Effector CD4-positive, alpha-beta T cell (primary cell): ENCODE measurements at regions not wholly inside any gene's neighbourhood (a gene's known extent, or its start where the extent isn't known, plus 50 kb on each side); places are given as distances from the start of the nearest gene placed in this dataset.
"Not testable (repeated sequence)": the region's sequence is repeated elsewhere in the genome, so short reads cannot be mapped to it uniquely, and the experiment has no call there.

Experiments
- DNase-seq: peaks from one replicate; pipeline ENCODE4 v3.0.0-alpha.2; 2020

GRCh38 chr16:86078121-86078600 lies 179.2 kb downstream of the IRF8 start:
- no peak for DNase-seq

- DNase-seq = not testable (repeated sequence)
These were observed 179.7 kb downstream of the IRF8 start for GRCh38 chr16:86078711-86079110.

DNA sequence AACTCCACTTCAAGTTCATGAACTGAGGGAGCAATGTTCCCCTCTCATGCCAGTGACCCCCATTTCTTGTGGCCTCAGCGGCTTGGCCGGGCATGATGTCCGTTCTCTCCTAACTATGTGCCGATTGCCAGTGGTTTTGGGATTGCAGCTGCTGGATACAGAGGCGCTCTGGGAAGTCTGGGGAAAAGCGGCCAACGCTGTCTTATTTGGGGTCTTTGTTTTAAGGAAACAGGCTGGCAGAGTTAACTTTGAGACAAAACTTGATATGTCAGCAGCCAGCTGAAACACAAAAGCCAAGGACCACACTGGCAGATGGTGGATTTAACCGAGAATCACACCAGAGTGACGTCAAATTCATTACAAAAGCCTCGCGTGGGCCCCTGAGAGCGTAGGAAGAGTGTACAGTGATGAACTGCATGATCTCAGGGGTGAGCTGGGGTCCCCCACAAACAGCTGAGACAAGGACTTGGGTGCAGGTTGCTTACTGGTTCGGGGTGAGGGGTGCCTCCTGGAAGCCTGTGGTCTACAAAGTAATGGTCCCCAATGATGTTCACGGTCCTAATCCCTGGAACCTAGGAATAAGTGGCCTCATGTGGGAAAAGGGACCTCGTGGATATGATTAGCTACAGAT lies 180.4 kb downstream of the IRF8 start:
- no peak for DNase-seq

GRCh38 chr16:86080131-86080875 lies 181.3 kb downstream of the IRF8 start:
- DNase-seq = no peak

GRCh38 chr16:86080982-86081381 lies 182.0 kb downstream of the IRF8 start:
- no peak for DNase-seq

DNA sequence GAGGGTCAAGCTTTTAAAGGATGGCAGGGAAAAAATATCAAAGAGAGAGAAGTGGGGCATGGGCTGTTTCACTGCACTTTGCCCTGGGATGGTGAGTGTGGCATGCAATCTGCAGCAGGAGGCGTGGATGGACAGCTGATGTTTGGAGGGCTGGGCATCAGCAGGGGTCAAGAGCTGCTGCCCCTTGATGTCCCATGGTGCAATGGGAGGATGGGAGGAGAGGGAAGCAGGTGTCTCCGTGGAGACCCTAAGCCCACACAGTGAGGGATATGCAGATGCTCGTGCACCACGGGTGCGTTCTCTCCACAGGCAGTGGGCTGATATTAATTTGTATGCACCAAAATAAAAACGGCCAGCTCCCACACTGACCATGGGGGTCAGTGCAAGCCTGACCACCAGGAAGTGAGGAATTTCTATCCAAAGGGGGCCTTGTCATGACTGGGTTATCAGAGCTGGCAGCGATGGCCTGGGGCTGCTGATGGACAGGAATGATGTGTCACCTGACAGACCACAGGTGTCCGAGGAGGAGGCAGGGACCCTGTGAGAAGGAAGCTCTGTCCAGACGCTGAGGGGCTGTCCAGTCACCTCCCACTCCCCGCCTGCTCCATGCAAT lies 183.6 kb downstream of the IRF8 start:
- DNase-seq = no peak

DNA sequence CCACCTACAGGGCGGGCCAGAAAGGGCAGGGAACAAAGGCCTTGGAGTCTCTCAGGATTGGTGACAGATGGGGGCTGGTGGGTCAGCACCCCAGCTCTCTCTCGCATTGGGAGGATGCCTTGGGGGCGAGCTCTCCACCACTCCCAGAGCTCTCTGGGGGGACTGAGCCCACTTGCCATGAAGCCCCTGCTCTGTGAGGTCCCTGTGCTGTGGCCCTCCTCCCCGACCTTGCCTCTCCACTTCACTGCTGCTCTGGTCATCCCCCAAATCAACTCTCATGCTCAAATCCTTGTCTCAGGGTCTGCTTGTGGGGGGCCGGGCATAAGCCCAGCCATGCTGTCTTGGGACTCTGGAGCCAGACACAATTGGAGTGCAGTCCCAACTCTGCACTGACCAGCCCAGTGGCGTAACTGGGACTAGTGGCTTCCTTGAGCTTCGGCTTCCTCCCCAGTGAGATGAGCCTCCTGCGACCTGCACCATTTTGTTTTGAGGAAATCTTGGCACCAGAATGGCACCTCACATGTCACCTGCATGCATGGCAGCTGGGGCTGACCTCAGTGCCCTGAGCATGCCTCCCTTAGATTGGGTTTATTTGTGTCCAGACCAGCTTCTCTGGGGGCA lies 184.5 kb downstream of the IRF8 start:
- DNase-seq = no peak

DNA sequence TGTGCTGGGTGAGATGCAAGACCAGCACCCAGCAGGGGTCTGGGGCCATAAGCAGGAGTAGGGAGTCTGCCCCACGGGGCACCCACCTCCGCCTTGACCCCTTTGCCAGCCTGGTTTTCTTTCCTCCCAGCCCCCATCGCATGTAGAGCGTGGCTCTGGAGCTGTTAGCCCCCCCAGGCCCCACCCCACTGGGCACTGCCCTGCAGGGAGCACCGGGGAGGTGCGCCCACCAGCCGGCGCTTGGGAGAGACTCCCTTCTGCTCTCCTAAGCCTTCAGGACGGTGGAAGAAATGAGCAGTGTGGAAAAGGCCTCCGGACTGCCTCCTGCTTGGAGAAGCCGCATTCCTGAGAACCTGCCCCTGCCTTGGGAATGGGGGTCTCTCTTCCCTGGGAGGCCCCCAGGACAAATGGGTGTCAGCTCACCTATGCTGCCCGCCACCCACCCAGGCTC lies 186.2 kb downstream of the IRF8 start:
- DNase-seq = no peak

DNA sequence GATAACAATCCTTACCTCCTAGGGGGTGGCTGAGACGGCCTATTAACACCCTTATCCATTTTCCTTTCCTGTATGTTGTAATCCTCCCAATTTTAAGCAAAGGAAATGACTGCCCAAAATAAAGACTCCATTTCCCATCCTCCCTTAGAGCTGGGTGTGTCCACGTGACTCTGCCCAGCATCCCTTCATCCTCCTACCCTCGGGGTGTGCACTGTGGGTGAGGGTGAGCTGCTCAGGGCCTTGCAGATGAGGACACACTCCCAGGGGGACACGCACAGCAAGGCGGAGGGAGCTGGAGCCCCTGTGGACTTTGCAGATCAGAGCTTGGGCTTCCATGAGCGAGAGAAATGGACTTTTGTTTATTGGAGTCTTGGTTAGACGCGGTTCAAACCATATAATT lies 186.8 kb downstream of the IRF8 start:
- DNase-seq = no peak

DNA sequence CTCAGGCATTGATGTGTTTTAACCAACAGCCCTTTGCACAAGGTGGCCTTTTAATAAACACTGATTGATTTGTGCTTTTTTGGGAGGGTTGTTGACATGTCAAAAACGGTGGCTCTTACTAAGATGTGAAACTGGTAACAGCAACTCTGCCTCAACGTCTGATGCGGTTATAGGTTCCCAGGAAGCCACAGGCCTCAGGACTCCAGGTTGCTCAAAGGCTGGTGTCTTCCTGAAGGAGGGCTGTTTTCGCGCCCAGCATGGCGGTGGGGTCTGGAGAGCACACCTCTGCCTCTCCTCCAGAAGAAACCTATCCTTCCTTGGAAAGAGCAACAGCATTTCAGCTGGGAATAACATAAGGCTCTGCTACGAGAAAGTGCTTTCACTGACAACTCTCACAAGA lies 187.5 kb downstream of the IRF8 start:
- no peak for DNase-seq

GRCh38 chr16:86087011-86087895 lies 188.3 kb downstream of the IRF8 start:
- no peak for DNase-seq

- no peak for DNase-seq
These were observed 188.9 kb downstream of the IRF8 start for GRCh38 chr16:86087896-86088230.

DNA sequence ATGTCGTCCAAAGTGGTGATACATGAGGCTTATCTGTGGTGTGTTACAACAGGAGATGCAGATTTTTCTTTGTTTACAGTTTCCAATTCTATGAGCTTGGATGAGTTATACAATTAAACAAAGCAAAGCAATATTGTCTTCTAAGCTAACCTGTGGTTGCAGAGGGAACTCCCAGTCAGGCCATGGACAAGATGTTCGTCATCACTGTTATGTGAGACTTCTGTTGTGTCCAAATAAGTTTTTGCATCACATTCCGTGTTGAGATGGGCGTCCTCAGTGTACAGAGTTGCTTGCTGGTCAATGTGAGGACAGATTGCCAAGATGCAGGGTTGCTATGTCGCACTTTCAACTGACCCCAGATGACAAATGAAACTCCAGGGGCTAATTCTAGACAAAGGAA lies 189.3 kb downstream of the IRF8 start:
- DNase-seq = no peak

DNA sequence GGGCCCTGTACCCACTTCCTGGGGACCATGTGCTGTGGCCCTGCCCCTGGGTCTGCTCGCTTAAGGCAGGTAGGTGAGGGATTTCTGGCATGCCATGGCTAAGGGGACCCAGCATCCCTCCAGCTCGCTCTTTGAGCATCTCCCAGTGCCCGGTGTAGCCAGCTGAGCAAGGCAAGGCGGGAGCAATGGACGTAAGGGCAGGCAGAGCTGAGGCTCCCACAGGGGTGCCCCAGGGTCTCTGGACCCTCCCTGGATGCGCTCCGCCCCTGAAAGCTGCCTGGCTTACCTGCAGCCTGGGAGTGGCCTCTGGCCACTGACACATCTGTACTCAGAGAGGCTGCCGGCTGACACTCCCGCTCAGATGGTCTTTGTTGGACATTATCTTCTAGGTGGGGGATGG lies 189.9 kb downstream of the IRF8 start:
- DNase-seq = no peak

GRCh38 chr16:86089334-86089900 lies 190.5 kb downstream of the IRF8 start:
- DNase-seq = no peak

GRCh38 chr16:86089991-86090390 lies 191.0 kb downstream of the IRF8 start:
- DNase-seq = no peak

GRCh38 chr16:86090461-86091170 lies 191.7 kb downstream of the IRF8 start:
- no peak for DNase-seq

- DNase-seq = no peak
These were observed 193.0 kb downstream of the IRF8 start for GRCh38 chr16:86091976-86092375.

DNA sequence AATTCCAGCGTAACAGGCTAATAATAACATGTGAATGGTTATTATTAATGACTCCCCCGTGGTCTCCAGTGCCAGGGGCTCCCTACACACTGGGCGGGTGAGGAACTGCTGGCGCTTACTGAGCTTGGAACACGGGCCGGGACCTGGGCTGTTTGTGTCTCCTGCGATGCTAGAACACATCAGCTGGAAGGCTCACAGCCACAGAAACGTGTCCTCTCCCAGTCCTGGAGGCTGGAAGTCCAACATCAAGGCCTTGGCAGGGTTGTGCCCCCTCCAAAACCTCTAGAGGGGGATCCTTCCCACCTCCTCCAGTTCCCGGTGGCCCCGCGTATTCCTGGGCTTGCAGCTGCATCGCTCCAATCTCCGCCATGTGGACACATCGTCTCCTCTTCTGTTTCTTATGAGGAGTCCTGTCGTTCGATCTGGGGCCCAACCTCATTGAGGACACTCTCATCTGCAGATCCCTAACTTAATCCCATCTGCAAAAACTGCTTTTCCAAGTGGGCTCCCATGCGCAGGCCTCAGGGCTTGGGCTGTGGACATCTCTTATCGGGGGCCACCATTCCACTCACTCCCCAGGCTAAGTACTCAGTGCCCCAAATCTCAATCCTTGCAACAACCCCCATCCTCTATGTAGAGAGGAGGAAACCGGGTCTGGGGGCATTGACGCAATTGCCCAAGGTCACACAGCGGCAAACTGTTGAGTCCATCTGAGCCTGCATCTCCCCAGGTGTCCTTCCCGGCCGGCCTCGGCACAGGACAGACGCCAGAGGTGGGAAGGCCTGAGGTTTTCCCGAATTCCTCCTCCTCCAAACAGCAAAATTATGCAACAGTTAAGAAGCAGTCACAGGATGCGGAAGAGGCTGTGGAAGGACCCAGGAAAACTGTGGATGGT lies 193.9 kb downstream of the IRF8 start:
- DNase-seq = no peak
